ENCODE measurements at regions not wholly inside any gene's neighbourhood (a gene's known extent, or its start where the extent isn't known, plus 50 kb on each side); places are given as distances from the start of the nearest gene placed in this dataset.
A peak's percentile ranks its signal among the peaks of the same experiment; 100 is the strongest.

GRCh38 chr5:102700120-102700831 lies 54.8 kb upstream of the PAM start:
- no peak for TF ChIP-seq CTCF (conservative IDR thresholded peaks at IDR 0.05; ENCODE audit: low read length)
- H3K4me3 ChIP-seq (ENCODE audit: low read length): no peak overlapping the region
- peak; percentile 79 for DNase-seq (ENCODE audit: low read depth)

GRCh38 chr5:102700916-102701315 lies 54.2 kb upstream of the PAM start:
- DNase-seq (ENCODE audit: low read depth): no peak
- H3K4me3 ChIP-seq (ENCODE audit: low read length): no peak overlapping the region
- no peak for TF ChIP-seq CTCF (conservative IDR thresholded peaks at IDR 0.05; ENCODE audit: low read length)

- no peak for TF ChIP-seq CTCF (conservative IDR thresholded peaks at IDR 0.05; ENCODE audit: low read length)
- no peak for DNase-seq (ENCODE audit: low read depth)
- no peak overlapping the region for H3K4me3 ChIP-seq (ENCODE audit: low read length)
Measured at GRCh38 chr5:102701748-102702147, 53.4 kb upstream of the PAM start.
